Large intestine (tissue), 3 donors: ENCODE measurements at regions not wholly inside any gene's neighbourhood (a gene's known extent, or its start where the extent isn't known, plus 50 kb on each side); places are given as distances from the start of the nearest gene placed in this dataset.
"Not testable (repeated sequence)": the region's sequence is repeated elsewhere in the genome, so short reads cannot be mapped to it uniquely, and the experiment has no call there.

Experiments
- DNase-seq, 2 donors: peaks; one replicate each; pipeline versions ENCODE4 v3.0.0 to v3.0.0-alpha.2; 2013
- H3K27ac ChIP-seq: one replicate; pipeline ENCODE4 v1.5.1; 2013; ENCODE audit warnings: low read length
- H3K27me3 ChIP-seq: 2 replicates; pipeline ENCODE4 v1.6.1; 2013; ENCODE audit warnings: low read length; ENCODE audit not compliant: control insufficient read depth, insufficient read depth
- H3K36me3 ChIP-seq: 2 replicates; pipeline ENCODE4 v1.6.1; 2013; ENCODE audit warnings: low read length; ENCODE audit not compliant: control insufficient read depth, insufficient read depth
- H3K4me1 ChIP-seq: one replicate; pipeline ENCODE4 v1.6.1; 2013; ENCODE audit warnings: low read length; ENCODE audit not compliant: control insufficient read depth, insufficient read depth
- H3K4me3 ChIP-seq: one replicate; pipeline ENCODE4 v1.5.1; 2013; ENCODE audit warnings: low read length
- H3K9me3 ChIP-seq: one replicate; pipeline ENCODE4 v1.6.1; 2013; ENCODE audit warnings: mild to moderate bottlenecking, low read depth, low read length, moderate library complexity; ENCODE audit not compliant: control insufficient read depth
- WGBS: methylation state at CpG from one replicate; pipeline ENCODE4 v1.1.5; 2013; ENCODE audit warnings: low lambda C conversion rate; ENCODE audit not compliant: insufficient coverage; 5-methylcytosine and 5-hydroxymethylcytosine counted together

DNA sequence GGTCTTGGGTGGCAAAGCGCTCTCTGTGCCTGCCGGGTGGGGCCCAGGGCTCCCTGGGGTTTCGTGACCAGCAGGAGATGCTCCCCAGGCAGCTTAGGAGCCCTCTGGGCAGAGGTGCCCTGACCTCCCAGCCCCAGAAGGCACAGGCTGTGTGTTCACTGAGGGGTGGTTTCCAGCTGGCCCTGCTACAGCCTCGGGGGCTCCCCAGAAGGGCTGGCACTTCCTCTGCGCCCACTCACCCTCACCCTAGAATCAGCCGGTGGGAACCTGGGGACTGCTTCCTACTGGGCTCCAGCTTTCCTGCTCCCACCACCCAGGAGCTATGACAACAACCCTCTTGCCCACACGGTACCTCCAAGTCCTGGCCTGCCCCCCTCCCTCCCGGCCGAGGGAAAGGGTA is 4363.2 kb upstream of the TPTE start:
- not testable (repeated sequence) for H3K27ac ChIP-seq, H3K9me3 ChIP-seq, H3K27me3 ChIP-seq, H3K4me1 ChIP-seq, DNase-seq, H3K36me3 ChIP-seq, H3K4me3 ChIP-seq
- WGBS: no CpG with 5 or more reads among the region's 9 CpGs
